ENCODE measurements at regions not wholly inside any gene's neighbourhood (a gene's known extent, or its start where the extent isn't known, plus 50 kb on each side); places are given as distances from the start of the nearest gene placed in this dataset.
A peak's percentile ranks its signal among the peaks of the same experiment; 100 is the strongest.

GRCh38 chr18:23398401-23398800 lies 54.7 kb upstream of the RIOK3 start:
- Histone ChIP-seq H3K27me3 (ENCODE audit: control insufficient read depth, insufficient read depth, low read length) (no peaks in the 10 kb centered on the region), H3K4me1 (ENCODE audit: control insufficient read depth, insufficient read depth, low read length) (no peaks in the 10 kb centered on the region), H3K27ac (ENCODE audit: low read depth, low read length) (no peak overlapping the region), H3K36me3 (ENCODE audit: control insufficient read depth, insufficient read depth, low read length) (no peaks in the 10 kb centered on the region), H3K4me3 (ENCODE audit: low read depth, low read length) (no peak overlapping the region), H3K9me3 (ENCODE audit: control insufficient read depth, insufficient read depth, low read length) (no peaks in the 10 kb centered on the region)
- WGBS (ENCODE audit: insufficient coverage) = 100% methylated on average over 1 of the region's 4 CpGs
- no peak for DNase-seq (ENCODE audit: low read depth in 4 of 6, low spot score in 6 of 6)

GRCh38 chr18:23399067-23399466 lies 54.0 kb upstream of the RIOK3 start:
- Histone ChIP-seq H3K27me3 (ENCODE audit: control insufficient read depth, insufficient read depth, low read length) (no peaks in the 10 kb centered on the region), H3K4me1 (ENCODE audit: control insufficient read depth, insufficient read depth, low read length) (no peaks in the 10 kb centered on the region), H3K9me3 (ENCODE audit: control insufficient read depth, insufficient read depth, low read length) (no peaks in the 10 kb centered on the region), H3K27ac (ENCODE audit: low read depth, low read length) (no peak overlapping the region), H3K4me3 (ENCODE audit: low read depth, low read length) (no peak overlapping the region), H3K36me3 (ENCODE audit: control insufficient read depth, insufficient read depth, low read length) (no peaks in the 10 kb centered on the region)
- DNase-seq (ENCODE audit: low read depth in 4 of 6, low spot score in 6 of 6) = no peak
- WGBS (ENCODE audit: insufficient coverage) = 67% methylated on average over 3 of the region's 5 CpGs

GRCh38 chr18:23400918-23401317 lies 52.2 kb upstream of the RIOK3 start:
- H3K36me3 ChIP-seq (ENCODE audit: control insufficient read depth, insufficient read depth, low read length) = no peaks in the 10 kb centered on the region
- no peaks in the 10 kb centered on the region for H3K27me3 ChIP-seq (ENCODE audit: control insufficient read depth, insufficient read depth, low read length)
- DNase-seq (ENCODE audit: low read depth in 4 of 6, low spot score in 6 of 6) = no peak
- no peaks in the 10 kb centered on the region for H3K9me3 ChIP-seq (ENCODE audit: control insufficient read depth, insufficient read depth, low read length)
- no CpG with 5 or more reads among the region's 3 CpGs for WGBS (ENCODE audit: insufficient coverage)
- no peak overlapping the region for H3K27ac ChIP-seq (ENCODE audit: low read depth, low read length)
- H3K4me1 ChIP-seq (ENCODE audit: control insufficient read depth, insufficient read depth, low read length) = no peaks in the 10 kb centered on the region
- H3K4me3 ChIP-seq (ENCODE audit: low read depth, low read length) = no peak overlapping the region

GRCh38 chr18:23401400-23402347 lies 51.4 kb upstream of the RIOK3 start:
- no peaks in the 10 kb centered on the region for H3K9me3 ChIP-seq (ENCODE audit: control insufficient read depth, insufficient read depth, low read length)
- no peaks in the 10 kb centered on the region for H3K36me3 ChIP-seq (ENCODE audit: control insufficient read depth, insufficient read depth, low read length)
- H3K4me1 ChIP-seq (ENCODE audit: control insufficient read depth, insufficient read depth, low read length) = no peaks in the 10 kb centered on the region
- peak overlapping the region; percentile 2 for H3K27ac ChIP-seq (ENCODE audit: low read depth, low read length)
- H3K4me3 ChIP-seq (ENCODE audit: low read depth, low read length) = no peak overlapping the region
- H3K27me3 ChIP-seq (ENCODE audit: control insufficient read depth, insufficient read depth, low read length) = no peaks in the 10 kb centered on the region
- peak in 1 of 6 donors; percentile 39 for DNase-seq (ENCODE audit: low read depth in 4 of 6, low spot score in 6 of 6)
- 36% methylated on average over 6 of the region's 10 CpGs for WGBS (ENCODE audit: insufficient coverage)
